Smooth muscle cell (in vitro differentiated cells): ENCODE measurements at regions not wholly inside any gene's neighbourhood (a gene's known extent, or its start where the extent isn't known, plus 50 kb on each side); places are given as distances from the start of the nearest gene placed in this dataset.
"Not testable (repeated sequence)": the region's sequence is repeated elsewhere in the genome, so short reads cannot be mapped to it uniquely, and the experiment has no call there.

Experiments used
- DNase-seq: peaks from one replicate; lab custom pipeline; 2025; ENCODE audit not compliant: unreplicated experiment; lab: John Stamatoyannopoulos, UW
- H2AFZ ChIP-seq: fragments of 200-600 bp; sonication (generic); 2 replicates; pipeline ENCODE4 v1.6.0; 2016; ENCODE audit warnings: antibody characterized with exemption, low read depth, mild to moderate bottlenecking
- H3F3A ChIP-seq: fragments of 200-600 bp; sonication (generic); 2 replicates; pipeline ENCODE4 v1.6.0; 2017; ENCODE audit warnings: antibody characterized with exemption, low read depth
- H3K27ac ChIP-seq: fragments of 200-600 bp; sonication (generic); 2 replicates; pipeline ENCODE4 v1.5.1; 2016; ENCODE audit warnings: low read depth, mild to moderate bottlenecking
- H3K27me3 ChIP-seq: fragments of 200-600 bp; sonication (generic); 2 replicates; pipeline ENCODE4 v1.6.1; 2016; ENCODE audit warnings: low read depth, mild to moderate bottlenecking
- H3K36me3 ChIP-seq: fragments of 200-600 bp; sonication (generic); 2 replicates; pipeline ENCODE4 v1.5.1; 2016; ENCODE audit warnings: low read depth
- H3K4me1 ChIP-seq: fragments of 200-600 bp; sonication (generic); 2 replicates; pipeline ENCODE4 v1.5.1; 2016; ENCODE audit warnings: low read depth
- H3K4me2 ChIP-seq: fragments of 200-600 bp; sonication (generic); 2 replicates; pipeline ENCODE4 v1.6.0; 2016; ENCODE audit warnings: mild to moderate bottlenecking
- H3K4me3 ChIP-seq: fragments of 200-600 bp; sonication (generic); 2 replicates; pipeline ENCODE4 v1.5.1; 2016; ENCODE audit warnings: mild to moderate bottlenecking
- H3K79me2 ChIP-seq: fragments of 200-600 bp; sonication (generic); 2 replicates; pipeline ENCODE4 v1.6.0; 2016; ENCODE audit warnings: low read depth, mild to moderate bottlenecking
- H3K9ac ChIP-seq: fragments of 200-600 bp; sonication (generic); 2 replicates; pipeline ENCODE4 v1.6.0; 2016; ENCODE audit warnings: low read depth
- H3K9me3 ChIP-seq: fragments of 200-600 bp; sonication (generic); replicated peaks from 2 replicates; pipeline ENCODE4 v1.5.1; 2016; ENCODE audit warnings: low read depth
- H4K20me1 ChIP-seq: fragments of 200-600 bp; sonication (generic); 2 replicates; pipeline ENCODE4 v1.6.0; 2016; ENCODE audit warnings: low read depth
- whole genome bisulfite sequencing: methylation state at CpG from one replicate; pipeline ENCODE4 v1.1.7; 2016; ENCODE audit warnings: low lambda C conversion rate; 5-methylcytosine and 5-hydroxymethylcytosine counted together
- TF ChIP-seq, protein P1 (sequence below): fragments of 200-600 bp; sonication (generic); IDR thresholded peaks from 2 replicates; pipeline ENCODE4 v1.5.1; 2017; ENCODE audit warnings: borderline replicate concordance, mild to moderate bottlenecking, antibody characterized with exemption; ENCODE audit not compliant: insufficient read depth, poor library complexity, severe bottlenecking

DNA sequence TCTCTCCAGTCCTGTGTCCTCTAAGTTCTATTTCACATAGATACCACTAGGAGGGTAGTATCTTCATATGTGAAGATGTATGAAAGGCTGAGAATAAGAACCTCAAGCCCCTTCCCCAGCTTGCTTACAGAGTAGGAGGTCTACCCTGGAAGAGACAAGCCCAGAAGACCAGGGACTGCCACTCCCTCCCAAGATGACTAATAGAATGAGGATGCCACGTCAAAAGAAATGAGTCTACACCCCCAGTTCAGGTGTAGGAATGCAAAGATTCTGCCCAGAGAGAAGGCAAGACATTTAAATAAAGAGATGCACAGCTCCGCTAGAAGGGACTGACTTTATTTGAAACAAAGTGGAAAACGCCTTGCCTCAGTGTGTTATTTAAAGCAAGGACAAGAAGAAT, 1006.0 kb upstream of the USP15 start:
- 75% methylated on average over 3 of the region's 3 CpGs for WGBS
- no peak for DNase-seq
- Histone ChIP-seq H3K36me3 (no peaks in the 10 kb centered on the region), H3K9ac (no peak overlapping the region), H3F3A (no peaks in the 10 kb centered on the region), H4K20me1 (no peaks in the 10 kb centered on the region), H2AFZ (no peak overlapping the region), H3K4me2 (no peak overlapping the region), H3K79me2 (no peaks in the 10 kb centered on the region), H3K27me3 (no peaks in the 10 kb centered on the region), H3K4me3 (no peak overlapping the region), H3K27ac (no peak overlapping the region), H3K9me3 (no peaks in the 10 kb centered on the region), H3K4me1 (no peaks in the 10 kb centered on the region)
- TF ChIP-seq, protein P1, sequence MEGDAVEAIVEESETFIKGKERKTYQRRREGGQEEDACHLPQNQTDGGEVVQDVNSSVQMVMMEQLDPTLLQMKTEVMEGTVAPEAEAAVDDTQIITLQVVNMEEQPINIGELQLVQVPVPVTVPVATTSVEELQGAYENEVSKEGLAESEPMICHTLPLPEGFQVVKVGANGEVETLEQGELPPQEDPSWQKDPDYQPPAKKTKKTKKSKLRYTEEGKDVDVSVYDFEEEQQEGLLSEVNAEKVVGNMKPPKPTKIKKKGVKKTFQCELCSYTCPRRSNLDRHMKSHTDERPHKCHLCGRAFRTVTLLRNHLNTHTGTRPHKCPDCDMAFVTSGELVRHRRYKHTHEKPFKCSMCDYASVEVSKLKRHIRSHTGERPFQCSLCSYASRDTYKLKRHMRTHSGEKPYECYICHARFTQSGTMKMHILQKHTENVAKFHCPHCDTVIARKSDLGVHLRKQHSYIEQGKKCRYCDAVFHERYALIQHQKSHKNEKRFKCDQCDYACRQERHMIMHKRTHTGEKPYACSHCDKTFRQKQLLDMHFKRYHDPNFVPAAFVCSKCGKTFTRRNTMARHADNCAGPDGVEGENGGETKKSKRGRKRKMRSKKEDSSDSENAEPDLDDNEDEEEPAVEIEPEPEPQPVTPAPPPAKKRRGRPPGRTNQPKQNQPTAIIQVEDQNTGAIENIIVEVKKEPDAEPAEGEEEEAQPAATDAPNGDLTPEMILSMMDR: no peak

DNA sequence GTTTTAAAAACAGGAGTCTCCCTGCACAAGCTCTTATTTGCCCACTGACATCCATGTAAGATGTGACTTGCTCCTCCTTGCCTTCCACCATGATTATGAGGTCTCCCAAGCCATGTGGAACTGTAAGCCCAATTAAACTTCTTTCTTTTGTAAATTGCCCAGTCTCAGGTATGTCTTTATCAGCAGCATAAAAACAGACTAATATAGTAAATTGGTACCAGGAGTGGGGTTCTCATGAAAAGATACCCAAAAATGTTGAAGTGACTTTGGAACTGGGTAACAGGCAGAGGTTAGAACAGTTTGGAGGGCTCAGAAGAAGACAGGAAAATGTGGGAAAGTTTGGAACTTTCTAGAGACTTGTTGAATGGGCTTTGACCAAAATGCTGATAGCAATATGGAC, 995.9 kb upstream of the USP15 start:
- not testable (repeated sequence) for H2AFZ ChIP-seq, H3K4me1 ChIP-seq

DNA sequence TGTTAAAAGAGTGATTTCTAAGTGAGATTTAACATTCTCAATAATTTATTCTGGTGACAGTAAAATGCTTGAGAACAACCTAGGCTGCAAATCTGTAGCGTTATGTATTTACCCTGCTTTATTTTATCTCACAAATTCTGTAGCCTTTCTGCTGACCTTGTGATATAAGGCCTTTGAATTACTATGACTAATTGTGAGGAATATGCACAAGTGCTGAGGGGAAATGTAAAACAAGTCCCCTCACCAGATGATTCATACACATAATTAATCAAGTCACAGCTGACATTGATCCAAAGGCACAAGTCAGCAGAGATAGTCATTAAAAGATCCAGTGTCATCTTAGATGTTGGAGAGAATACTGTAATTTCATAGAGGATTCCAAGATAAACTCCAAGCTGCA, 992.7 kb upstream of the USP15 start:
- Histone ChIP-seq H3K9ac (no peak overlapping the region), H3K9me3 (peaks cover 6% of the 10 kb centered on the region), H3K4me1 (no peaks in the 10 kb centered on the region), H4K20me1 (no peaks in the 10 kb centered on the region), H3K27ac (no peak overlapping the region), H3K4me3 (no peak overlapping the region), H3K79me2 (no peaks in the 10 kb centered on the region), H3K27me3 (no peaks in the 10 kb centered on the region), H3F3A (no peaks in the 10 kb centered on the region), H3K4me2 (no peak overlapping the region), H2AFZ (no peak overlapping the region), H3K36me3 (no peaks in the 10 kb centered on the region)
- TF ChIP-seq, protein P1: no peak
- DNase-seq: no peak
- WGBS: 90% methylated on average over 1 of the region's 1 CpG

More for the DNA sequence above, 995.9 kb upstream of the USP15 start:
- not testable (repeated sequence) for H3K79me2 ChIP-seq, H3K27ac ChIP-seq, H3K9ac ChIP-seq, H3K36me3 ChIP-seq, H3K4me2 ChIP-seq, H4K20me1 ChIP-seq, H3K9me3 ChIP-seq, H3F3A ChIP-seq, DNase-seq, H3K27me3 ChIP-seq, H3K4me3 ChIP-seq

DNA sequence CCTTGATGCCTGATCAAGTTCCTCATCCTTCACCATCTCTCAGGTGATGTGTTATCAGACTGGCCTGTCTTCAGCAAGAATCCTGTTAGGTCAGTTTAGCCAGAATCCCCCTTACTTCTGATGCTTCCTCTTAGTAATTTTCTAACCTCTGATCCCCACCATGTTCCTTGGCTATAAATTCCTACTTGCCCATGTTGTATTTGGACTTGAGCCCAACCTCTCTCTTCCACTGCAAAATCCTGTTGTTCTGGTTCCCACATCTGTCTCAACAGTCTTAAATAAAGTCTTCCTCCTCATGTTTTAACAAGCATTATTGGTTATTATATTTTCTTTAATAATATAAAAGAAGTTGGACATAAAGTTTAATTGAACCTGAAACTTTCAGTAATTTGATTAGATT, 987.8 kb upstream of the USP15 start:
- Histone ChIP-seq H3K4me2 (no peak overlapping the region), H3K79me2 (no peaks in the 10 kb centered on the region), H3K4me3 (no peak overlapping the region)

More for the DNA sequence above, 987.8 kb upstream of the USP15 start:
- Histone ChIP-seq H3K36me3 (no peaks in the 10 kb centered on the region), H2AFZ (no peak overlapping the region), H3F3A (no peaks in the 10 kb centered on the region), H3K9ac (no peak overlapping the region), H4K20me1 (no peaks in the 10 kb centered on the region), H3K4me1 (no peaks in the 10 kb centered on the region), H3K27me3 (no peaks in the 10 kb centered on the region), H3K27ac (no peak overlapping the region), H3K9me3 (no peaks in the 10 kb centered on the region)
- TF ChIP-seq, protein P1: no peak
- no peak for DNase-seq
